ENCODE measurements at regions not wholly inside any gene's neighbourhood (a gene's known extent, or its start where the extent isn't known, plus 50 kb on each side); places are given as distances from the start of the nearest gene placed in this dataset.
"Not testable (repeated sequence)": the region's sequence is repeated elsewhere in the genome, so short reads cannot be mapped to it uniquely, and the experiment has no call there.

DNA sequence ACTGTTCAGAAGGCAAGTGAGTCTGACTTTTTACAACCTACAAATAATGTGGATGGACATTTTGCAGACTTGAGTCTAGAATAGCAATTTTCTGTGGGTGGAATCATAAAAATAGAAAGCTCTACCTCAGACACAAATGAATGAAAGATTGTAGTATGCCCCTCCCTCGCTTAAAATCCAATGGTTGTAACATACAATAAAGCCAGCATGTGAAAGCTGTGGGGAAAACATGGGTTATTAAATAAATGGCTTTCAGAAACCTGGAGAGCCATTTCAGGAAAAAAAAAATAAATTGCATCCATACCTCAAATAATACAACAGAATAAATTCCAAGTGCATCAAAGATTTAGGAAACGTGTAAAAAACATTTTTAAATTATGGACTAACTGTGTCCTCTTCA is 123.1 kb upstream of the MON1B start:
- no peak for DNase-seq (ENCODE audit: low spot score)

DNA sequence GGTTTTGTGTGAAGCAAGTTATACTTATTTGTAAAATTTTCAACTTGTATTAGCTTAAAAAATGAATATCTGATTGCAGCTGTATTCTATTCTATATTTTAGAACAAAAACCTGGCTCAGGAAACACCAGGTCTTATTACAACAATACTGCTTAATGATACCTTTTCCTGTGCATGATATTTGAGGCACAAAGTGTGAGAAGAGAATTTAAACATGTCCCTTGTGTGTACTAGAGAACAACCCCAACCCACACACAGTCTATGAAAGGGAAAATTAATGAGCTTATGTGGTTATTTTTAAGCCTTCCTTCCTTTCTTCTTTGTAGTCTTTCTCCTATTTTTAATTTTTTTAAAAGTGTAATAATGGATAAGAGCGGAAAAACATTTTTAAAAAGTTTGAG is 122.6 kb upstream of the MON1B start:
- no peak for DNase-seq (ENCODE audit: low spot score)

DNA sequence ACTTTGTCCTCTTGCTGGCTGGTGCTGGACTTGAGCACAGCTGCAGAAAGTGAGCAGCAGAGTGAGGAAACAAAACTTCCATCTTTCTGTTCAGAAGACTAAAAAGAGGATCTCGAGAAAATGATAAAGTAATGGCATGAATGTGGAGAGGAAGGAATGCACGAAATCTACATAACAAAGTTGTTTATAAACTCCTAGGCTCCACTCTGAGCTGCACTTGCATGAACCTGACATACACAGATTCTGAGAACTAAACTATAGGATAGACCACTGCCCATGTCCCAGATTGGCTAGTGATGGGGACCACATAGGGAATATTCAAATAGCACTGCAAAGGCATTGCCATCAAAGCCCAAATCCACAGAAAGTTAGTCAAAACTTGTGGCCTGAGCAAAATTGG is 121.1 kb upstream of the MON1B start:
- DNase-seq (ENCODE audit: low spot score), result no peak

DNA sequence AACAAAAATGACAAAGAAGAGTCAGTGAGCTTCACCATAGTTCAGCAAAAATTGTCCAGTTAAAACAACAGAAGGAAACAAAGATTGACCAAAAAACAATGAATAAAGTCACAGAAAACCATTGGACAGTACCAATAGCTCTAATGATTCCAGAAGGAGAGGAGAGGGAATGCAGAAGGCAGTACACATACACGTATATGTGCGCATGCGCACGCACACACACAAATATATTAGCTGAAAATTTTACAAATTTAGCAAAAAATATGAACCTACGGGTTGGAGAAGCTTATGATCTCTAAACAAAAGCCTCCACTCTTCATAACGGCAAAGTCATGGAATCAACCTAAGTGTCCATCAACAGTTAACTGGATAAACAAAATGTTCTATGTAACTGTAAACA is 120.3 kb upstream of the MON1B start:
- DNase-seq (ENCODE audit: low spot score), result no peak

DNA sequence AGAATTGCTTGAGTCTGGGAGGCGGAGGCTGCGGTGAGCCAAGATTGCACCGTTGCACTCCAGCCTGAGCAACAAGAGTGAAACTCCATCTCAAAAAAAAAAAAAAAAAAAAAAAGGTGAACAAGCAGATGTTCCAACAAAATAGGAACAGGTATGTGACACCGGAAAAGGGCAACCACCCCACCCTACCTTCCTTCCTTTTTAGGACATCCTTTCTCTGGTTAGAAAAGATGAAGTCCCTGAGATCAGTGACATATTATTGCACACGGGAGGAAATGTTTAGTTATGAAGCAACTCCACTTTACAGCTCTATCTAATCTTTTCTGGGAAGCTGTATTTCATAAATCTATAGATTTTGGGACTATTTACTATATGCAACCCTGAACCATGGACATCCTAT is 114.2 kb upstream of the MON1B start:
- DNase-seq (ENCODE audit: low spot score), result no peak

- DNase-seq (ENCODE audit: low spot score), result no peak
Measured at GRCh38 chr16:77077256-77077922, 113.6 kb upstream of the MON1B start.

DNA sequence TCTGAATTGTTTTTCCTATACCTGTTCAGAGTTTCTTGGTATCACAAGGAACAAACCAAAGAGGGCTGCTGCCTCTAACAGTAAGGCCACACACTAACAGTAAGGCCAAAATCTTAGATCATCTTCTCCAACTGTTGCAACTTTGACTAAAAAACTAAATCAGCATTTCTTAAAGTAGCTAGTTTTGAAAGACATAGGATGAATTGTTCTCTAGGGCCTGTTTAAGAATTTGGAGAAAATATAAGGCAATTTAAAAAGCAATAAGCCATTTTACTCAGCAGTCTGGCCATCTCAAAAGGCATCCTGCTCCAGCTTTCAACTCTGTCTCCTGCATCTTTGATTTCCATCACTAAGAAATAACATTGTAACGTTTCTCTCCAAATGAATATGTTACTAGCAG is 105.0 kb upstream of the MON1B start:
- DNase-seq (ENCODE audit: low spot score), result no peak

GRCh38 chr16:77090062-77090461 is 100.9 kb upstream of the MON1B start:
- DNase-seq (ENCODE audit: low spot score), result no peak

DNA sequence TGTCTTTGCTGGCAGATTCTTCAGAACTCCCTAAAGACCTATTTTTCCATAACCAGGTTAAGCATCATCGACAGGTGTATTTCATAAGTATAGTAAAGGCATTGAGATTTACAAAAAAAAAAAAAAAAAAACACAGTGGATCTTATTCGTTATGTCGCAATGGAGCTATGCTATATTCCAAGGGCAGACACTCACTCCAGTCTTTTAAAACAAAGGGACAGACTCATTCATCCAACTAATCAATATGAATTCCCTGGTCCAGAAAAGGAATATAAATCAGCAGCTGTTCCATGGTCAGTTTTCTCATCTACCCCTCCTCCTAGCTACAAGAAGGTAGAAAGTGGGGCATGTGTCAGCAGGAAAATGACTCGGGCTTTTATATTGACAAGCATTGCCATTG is 97.7 kb upstream of the MON1B start:
- DNase-seq (ENCODE audit: low spot score), result no peak

DNA sequence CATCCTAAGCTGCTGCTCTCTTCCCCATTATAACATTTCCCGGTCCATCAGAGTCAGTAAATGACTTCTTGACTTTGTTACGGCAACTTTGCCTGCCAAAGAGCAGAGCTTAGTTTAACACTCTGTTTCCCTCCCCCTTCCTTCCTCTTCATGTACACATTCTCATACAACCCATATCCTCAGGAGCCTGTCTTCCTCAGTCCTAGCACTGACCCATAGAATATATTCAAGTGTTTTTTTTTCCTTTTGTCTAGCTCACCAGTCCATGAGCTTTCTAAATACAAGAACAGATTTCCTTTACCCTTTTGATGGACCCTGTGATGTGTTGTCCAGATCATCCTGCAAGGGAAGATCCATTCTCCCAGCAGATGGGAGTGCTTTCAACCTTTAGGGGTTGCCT is 97.0 kb upstream of the MON1B start:
- DNase-seq (ENCODE audit: low spot score), result no peak

- DNase-seq (ENCODE audit: low spot score), result no peak
Measured at GRCh38 chr16:77111056-77111565, 79.9 kb upstream of the MON1B start.

GRCh38 chr16:77112746-77113145 is 78.2 kb upstream of the MON1B start:
- no peak for DNase-seq (ENCODE audit: low spot score)

DNA sequence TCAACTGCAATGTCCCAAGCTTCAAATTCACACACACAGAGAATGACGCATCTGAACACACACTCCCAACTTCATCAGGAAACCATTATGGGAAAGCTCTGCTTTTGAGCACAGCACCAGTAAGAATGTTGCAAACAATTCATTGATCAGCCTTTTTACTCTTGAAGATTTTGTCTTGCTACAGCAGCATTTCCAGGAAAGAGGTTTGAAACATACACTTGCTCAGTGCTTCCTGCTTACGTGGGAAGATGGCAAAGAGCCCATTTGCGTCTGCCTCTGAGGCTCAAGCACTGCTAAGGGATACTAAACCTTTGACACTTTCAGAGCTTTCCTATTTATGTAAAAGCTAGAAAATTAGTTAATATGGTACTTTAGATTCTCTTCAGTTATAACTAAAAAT is 77.2 kb upstream of the MON1B start:
- DNase-seq (ENCODE audit: low spot score), result no peak

GRCh38 chr16:77114361-77114760 is 76.6 kb upstream of the MON1B start:
- not testable (repeated sequence) for DNase-seq (ENCODE audit: low spot score)

GRCh38 chr16:77116856-77117255 is 74.1 kb upstream of the MON1B start:
- no peak for DNase-seq (ENCODE audit: low spot score)

DNA sequence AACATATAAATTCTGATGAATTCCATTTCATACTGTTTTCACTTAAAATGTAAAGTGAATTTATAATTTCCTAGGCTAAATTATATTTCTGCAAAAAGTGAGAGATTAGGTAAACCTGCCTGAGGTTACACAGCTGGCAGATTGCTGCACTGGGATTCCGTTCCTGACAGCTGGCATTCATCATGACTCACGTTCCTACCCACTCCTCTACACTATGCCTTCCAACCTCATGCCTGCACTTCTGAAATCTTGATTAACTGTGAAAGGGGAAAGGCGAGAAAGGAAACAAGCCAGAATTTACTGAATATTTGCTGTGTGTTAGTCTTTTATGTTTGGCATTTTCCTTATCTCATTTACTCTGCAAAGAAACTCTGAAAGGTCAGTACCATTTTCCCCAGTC is 73.3 kb upstream of the MON1B start:
- DNase-seq (ENCODE audit: low spot score), result no peak

GRCh38 chr16:77131398-77131797 is 59.6 kb upstream of the MON1B start:
- no peak for DNase-seq (ENCODE audit: low spot score)

GRCh38 chr16:77132051-77132618 is 58.9 kb upstream of the MON1B start:
- no peak for DNase-seq (ENCODE audit: low spot score)

DNA sequence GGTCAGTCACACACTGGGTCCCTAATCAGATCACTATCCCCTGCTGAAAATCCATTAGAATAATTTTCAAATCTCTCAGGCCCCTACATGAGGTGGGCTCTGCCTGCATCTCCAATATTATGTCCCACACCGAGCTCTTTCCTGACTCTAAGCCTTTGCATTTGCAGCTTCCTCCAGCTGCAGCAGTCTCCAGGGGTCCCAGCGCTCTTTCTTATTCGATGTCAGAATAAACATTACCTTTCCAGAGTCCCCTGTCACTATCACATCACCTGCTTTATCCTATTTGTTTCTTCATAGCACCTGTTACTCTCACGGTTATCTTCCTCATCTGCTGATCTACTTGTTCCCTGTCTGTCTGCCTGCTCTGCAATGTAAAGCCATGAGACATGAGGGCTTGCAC is 57.3 kb upstream of the MON1B start:
- no peak for DNase-seq (ENCODE audit: low spot score)

DNA sequence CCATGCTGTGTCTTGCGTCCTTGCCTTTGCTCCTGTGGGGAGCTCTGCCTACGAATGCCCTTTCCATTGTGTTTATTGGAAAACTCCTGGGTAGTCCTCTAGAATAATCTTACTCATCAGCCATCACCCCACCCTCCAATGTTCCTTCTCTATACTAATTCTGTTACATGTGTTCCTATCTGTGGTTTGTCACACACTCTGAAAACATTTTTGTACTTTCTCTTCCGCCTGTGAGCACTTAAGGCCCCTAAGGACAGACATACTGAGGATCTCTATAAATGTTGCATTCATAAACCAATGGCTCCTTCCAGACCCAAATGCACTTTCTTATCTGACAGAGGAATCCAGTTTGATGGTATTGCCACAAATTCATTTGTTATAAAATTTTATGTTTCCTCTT is 53.9 kb upstream of the MON1B start:
- no peak for DNase-seq (ENCODE audit: low spot score)
